ENCODE measurements at regions not wholly inside any gene's neighbourhood (a gene's known extent, or its start where the extent isn't known, plus 50 kb on each side); places are given as distances from the start of the nearest gene placed in this dataset.
"Not testable (repeated sequence)": the region's sequence is repeated elsewhere in the genome, so short reads cannot be mapped to it uniquely, and the experiment has no call there.

DNA sequence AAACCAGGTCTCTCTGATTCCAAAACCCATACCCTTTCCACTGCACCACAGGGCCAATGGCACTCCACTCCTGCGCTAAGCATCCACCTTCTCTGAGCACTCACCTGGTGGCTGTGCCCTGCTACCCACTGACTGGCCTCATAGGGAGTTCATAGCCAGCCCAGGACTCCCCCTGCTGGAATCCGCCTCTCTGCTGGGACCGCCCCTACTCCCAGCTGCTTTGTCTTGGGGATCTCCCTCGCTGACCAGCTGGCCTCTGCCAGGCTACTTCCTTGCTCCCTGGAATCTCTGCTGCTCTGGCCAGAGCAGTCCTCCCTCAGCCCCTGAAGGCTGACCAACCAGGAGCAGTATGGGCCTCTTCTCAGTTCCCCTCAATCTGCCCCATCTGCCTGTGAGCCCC lies 129.7 kb downstream of the FAXC start:
- DNase-seq: no peak

DNA sequence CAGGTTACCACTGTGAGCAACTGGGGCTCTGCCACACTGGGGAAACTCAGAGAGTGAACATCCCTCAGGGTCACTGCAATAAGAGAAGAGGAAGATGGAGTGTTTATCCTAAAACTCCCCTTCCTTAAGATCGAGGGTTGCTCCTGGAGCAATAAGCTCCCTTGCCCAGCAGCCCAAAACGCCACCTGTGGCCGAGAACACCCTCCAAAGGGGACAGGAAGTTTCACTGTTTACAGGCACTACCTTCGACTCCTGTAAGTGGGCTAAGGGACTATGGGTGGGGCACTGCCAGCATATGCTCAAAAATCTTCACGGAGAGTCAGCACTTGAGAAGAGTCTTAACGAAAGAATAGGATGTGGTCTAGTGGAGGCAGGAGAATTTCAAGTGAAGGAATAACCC lies 132.5 kb downstream of the FAXC start:
- no peak for DNase-seq

DNA sequence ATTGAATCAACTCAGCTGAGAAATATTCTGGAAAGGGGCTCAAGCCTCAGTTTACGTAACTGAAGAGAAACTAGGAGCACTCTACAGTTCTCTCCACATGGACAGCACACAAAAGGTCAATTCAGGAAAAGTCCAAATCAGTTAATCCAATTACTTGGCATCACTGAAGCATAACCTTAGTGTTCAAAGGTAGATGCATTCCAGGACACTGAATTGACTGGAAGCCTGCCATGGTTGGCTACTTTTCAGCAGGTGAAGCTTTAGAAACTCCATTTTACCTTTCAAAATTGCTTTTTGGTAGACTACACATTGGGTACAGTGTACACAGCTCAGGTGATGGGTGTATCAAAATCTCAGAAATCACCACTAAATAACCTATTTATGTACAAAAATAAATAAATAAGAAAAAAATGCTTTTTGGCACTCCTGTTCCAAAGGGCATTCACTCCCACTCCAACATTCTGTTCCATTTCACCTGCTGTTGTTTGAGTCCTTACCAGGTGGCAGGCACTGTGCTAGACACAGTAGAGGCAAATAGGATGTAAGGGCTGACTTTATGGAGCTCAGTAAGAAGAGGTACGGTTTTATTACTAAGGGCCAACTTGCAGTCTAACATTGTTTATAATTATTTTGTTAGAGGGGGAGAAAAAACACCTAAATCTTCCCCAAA lies 153.4 kb downstream of the FAXC start:
- no peak for DNase-seq

DNA sequence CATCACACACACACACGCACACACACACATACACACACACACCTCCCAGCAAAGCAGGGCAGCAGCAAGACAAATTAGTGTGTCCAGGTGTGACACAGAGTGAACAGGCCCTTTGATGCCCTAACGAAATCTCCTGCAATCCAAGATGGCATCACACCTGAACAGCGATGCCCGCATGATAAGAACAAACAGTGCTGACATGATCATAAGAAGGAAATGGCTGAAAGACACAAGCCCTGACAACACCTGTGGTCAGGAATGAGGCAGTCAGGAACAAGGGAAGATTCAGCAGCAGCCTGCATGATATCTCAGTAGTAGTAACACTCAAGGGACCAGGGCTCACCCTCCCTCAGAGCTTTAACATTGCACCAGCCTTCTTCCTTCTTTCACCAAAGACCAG lies 156.9 kb downstream of the FAXC start:
- no peak for DNase-seq

DNA sequence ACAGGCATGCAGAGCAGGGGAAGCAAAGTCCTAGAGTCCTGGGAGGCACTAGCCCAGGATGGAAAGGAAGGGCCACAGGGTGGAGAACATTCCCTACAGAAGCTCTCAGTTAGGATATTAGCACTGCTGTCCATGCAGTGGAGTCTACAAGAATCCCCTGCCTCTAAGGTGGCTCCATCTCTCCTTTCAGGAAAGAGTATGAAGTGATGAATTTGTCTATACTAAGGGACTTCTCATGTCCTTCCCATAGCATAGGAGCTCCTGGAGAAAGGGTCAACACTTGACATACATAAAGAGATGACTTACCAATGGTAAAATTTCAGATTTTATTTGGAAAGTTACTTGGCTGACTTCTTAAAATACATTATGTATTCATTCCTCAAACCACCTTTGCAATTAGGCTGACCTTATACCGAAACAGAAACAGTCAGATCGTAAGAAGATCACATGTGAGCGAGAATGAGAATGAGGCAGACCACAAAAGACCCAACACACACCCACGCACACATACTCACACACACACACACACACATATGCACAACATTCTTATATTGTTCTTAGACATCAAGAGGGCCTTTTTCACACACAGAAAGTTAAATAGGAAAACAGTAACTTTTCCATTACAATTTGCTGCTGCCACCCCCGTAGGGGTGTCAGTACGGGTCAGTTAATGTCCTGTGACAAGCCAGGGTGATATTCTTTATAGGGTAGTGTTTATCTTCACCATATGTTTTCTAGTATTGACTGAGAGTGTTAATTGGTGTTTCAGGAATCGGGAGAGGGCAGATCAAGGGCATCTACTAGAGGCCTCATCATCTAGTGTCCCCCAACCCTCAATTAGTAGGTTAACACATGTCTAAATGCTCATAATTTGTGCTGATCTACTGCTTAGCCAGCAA lies 159.4 kb downstream of the FAXC start:
- no peak for DNase-seq

DNA sequence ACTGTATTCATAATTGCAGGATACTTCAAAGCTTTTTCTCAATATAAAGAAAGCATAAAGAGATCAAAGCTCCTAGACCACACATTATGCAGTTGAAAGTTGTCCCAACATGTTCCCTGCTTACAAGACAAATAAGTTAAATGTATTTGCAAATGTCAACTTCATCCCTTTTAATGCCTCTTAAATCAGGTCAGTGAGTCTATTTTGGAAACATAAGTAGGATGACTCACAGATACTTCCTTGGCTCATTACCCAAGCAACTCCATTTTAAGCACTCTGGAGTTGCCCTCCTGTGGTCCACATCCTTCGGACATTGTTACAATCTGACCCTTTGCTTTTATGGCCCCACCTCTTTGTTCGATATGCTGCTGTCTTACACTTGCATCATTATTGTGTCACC lies 162.0 kb downstream of the FAXC start:
- no peak for DNase-seq

DNA sequence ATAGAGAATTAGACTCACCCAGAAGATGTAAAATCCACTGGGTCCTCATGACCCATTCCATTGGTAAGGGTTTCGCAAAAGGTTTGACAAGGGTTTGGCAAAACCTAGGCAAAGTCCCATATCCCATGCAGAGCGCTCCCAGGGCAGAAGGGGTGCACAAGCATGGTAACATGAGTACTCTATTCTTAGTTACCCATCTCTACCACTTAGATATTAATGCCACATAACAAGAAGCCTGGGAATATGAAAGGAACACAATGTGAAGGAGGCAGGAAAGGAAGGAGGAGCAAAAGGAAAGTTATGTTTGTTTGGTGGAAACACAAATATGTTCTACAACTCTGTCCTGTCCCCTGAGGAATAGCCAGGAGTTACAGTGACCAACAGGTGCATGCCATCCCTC lies 163.1 kb downstream of the FAXC start:
- no peak for DNase-seq

DNA sequence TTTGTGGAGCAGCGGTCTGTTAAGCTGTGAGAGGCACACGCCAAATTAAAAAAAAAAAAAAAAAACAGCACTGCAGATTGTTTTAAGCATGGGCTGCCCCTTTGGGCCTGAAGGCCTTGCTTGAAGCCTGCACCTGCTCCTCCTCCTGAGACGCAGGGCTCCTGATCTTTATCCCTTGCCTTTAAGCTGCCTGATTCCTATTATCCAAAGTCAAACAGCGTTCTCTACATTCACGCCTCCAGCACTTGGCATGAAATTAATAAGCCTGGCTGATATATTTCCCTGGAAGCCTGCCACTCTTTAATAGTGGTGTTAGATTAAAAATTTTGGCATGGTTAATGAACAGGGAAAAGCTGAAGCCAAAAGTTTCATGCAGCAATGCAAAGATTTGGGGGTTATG lies 163.9 kb downstream of the FAXC start:
- DNase-seq: no peak

DNA sequence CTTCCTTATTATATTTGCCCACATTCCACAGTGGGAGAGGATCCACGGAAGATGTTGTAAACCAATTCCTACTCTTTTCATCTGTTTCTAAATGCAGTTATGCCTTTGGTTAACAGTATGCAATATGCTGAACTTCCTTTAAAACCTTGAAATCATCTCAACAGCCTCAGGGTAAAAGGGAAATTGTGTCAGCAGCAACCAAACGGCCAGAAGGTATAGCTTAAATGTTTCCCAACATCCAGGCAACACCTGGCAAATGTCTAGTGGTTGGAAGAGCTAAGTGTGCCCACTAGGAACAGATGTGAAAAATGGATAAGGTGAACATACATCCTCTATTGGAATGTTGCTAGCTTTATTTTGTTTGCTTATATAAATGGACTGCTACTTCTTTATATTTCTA lies 164.8 kb downstream of the FAXC start:
- no peak for DNase-seq

DNA sequence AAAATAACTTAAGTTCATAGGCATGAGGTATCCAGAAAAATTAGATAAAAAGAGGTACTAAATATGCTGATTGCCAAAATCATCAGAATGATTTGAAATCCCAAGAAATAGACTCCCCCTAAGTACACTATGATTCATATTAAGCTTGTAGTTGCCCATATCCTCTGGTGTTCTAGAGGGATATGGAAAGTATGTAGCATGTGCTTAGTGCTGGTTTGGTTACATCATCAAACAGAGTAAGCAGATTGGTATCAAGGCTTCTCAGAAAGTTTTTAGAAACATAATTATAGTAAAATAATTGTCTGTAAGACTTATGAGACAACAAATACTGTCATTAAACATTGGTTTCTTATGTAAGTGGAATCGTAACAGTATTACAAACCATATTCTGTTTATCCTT lies 166.4 kb downstream of the FAXC start:
- no peak for DNase-seq

DNA sequence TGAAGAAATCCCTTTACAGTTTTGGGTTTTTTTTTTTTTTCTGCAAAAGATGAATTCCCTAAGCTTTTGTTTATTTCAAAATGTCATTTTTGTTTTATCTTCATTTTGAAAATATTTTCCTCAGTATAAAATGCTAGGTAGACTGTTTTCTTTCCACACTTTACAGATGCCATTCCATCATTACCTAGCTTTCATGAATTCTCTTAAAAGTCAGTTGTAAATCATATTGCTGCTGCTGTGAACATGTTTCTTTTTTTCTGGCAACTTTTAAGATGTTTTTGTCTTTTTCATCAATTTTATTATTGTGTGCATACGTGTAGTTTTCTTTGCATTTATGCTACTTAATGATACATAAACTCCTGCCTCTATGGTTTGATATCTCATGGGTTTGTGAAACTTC lies 168.3 kb downstream of the FAXC start:
- no peak for DNase-seq

DNA sequence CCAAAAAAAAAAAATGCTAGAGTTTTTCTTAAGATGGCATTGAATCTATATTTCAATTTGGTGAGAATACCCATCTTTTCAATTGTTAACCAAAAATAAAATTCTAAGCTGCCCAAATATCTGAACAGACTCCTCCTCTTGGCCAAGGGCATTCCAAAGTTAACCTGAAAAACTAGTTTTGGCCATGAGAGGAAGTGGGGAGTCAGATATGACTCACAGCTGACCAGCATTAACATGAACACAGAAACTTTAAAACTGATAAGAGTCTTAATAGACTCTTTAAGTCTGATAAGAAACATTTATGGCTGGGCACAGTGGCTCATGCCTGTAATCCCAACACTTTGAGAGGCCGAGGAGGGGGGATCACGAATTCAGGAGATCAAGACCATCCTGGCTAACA lies 171.3 kb downstream of the FAXC start:
- DNase-seq: no peak

DNA sequence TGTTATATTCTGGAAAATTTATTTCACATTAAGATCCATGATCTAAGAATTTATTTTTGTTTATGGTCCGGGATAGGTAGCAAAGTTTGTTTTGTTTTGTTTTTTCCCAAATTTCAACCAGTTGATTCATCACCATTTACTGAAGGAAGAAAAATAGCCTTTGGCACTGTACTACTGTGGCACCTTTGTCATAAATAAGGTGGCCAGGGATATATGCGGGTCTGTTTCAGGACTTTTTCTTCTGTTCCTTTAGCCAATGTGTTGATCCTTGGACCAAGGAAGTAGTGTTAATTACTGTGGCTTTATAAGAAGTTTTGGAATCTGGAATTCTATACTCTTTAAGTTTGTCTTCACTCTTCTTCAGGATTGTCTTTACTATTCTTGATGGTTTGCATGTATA lies 171.7 kb downstream of the FAXC start:
- DNase-seq: no peak

DNA sequence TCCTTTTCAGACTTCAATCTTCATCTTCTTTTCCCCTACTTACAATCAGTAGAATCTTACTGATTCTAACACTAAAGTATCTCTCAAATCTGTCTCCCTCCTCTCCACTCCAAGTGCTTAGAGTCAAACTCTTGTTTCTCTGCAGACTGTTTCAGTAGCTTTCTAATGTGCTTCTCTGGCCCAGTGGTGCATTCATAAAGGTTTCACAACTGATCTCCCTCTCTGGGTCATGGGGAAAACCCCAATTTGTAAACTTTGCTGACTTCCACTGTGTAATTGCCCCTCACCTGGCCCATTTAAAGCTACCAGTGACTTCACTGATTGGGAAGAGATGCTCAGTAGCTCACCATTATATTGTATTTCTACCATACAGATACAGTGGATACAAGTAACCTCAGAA lies 183.6 kb downstream of the FAXC start:
- no peak for DNase-seq

DNA sequence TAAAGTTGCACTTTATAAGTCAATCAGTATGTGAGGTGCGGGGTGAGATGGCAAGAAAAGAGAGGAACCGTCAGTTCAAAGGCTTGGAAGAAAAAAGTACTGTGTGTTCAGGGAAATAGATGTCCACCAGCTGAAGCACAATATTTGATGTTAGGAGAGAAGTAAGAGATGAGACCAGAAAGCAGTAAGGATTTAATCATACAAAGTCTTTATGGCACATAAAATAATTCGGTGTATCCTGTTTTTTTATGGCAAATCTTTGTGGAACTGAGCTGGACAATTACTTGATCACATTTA lies 197.2 kb downstream of the FAXC start:
- no peak for DNase-seq

DNA sequence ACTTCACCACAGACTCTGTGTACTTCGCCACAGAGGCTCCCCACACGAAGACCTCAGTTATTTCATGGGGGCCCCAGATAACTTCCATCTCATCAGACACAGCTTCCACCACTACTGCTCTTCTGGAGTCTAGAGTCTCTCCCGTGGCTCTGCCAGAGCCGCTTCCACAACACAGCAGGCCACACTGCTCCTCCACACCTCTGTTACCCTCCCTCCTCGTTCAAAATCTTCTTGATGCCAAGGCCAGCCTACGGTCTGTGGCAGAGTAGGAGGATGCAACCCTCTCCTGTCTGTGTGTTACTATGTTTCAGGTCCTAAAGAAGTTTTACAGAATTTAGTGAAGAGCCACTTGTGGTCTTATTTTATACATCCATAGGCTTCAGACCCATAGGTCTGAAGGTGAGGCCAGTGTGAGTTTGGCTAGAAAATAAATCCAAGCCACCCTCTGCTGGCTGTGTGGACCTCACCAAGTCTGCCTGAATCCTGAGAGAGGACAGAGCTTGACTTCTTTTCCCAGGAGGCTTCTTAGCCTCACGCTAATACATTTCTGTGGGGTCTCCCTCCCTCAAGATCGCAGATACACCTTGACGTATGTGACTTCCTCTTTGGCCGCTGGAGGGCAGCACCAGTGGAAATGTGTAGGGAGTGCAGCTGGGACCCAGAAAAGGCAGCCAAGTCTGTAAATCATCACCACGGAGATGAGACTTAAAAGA lies 197.7 kb downstream of the FAXC start:
- DNase-seq: peak in 1 of 2 donors; percentile 3

DNA sequence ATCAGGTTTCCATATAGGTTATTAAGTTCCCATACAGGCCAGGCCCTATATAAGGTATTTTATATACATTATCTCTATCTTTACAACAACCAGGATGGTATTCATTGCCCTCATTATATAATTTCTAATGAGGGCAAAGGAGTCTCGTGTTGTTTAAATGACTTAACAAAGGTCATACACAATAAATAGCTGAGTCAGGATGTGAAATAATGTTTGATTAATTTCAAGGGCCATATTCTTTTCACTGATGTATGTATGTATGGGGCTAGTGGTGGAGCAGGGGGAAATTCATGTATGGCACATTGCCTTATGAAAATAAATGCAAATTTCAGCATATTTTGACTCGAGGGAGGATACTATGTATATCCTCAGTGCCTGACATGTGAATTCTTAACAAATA lies 200.7 kb downstream of the FAXC start:
- no peak for DNase-seq

DNA sequence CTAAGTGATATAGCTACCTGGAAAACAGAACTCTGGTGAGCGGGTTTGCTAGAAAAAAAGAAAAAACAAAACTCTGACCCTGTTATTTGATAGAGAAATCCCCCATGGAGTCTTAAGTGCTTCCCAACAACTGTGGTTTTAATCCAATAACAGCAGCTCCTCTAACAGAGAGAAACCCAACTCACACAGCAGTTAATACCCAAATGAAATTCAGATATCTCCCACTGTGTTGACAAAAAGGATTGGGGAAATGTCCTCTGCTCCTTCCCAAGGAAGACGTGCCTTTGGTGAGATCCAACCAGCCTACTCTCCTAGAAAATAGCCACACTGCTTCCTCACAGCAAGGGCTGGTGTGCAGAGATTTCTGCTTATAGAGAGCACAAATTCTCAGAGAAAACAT lies 200.4 kb upstream of the FBXL4 start:
- DNase-seq: no peak

DNA sequence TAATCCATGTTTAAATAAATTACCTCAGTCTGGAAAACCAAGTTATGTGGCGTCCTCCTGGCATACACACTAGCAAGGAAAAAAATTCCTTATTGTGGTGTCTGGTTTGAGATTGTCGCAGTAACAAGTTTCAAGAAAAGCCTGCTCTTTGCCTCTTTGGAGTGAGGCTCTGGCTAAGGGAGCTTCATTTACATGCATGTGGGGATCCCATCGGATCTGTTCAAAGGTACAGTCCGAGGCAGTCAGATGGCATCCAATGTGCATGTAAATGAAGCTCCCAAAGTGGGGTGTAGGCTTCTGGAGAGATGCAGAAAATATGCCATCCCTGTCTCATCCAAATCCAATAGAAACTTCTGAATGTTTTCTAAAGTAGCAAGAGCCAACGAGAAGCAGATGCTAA lies 199.5 kb upstream of the FBXL4 start:
- DNase-seq: no peak

DNA sequence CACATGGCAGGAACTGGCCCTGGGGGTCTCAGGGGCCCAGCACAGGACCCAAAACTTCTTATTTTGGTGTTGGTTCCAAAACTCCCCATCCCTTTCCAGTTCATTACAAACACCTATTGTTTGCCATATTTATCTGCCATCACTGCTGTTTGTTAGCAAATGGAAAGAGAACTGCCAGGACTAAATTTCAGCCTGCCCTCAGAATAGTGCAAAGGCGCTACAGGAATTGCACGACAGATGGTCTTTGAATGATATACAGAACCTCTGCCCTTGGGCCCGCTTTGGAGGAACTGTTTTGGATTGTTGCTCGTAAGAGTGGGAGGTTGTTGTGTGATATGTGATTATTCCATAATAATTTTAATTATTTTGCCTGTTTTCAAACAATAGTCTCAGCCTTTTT lies 199.0 kb upstream of the FBXL4 start:
- DNase-seq: no peak

DNA sequence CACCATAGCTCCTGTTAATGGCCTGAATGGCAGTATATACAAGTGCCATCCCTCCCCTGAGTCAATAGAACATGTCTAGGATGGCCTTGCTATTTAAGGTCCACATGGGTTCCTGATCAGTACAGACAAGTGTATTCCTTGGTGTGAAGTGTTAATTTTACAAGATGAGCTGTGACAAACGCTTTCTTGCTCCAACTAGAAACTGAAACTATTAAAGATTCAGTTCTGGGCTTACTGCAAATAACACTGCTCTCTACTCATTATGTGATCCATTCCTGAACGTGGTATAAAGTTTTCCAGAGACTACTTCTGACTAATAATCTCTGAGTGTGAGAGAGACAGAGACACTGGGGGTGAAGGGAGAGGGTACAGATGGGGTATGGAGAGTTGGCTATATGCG lies 198.0 kb upstream of the FBXL4 start:
- no peak for DNase-seq

DNA sequence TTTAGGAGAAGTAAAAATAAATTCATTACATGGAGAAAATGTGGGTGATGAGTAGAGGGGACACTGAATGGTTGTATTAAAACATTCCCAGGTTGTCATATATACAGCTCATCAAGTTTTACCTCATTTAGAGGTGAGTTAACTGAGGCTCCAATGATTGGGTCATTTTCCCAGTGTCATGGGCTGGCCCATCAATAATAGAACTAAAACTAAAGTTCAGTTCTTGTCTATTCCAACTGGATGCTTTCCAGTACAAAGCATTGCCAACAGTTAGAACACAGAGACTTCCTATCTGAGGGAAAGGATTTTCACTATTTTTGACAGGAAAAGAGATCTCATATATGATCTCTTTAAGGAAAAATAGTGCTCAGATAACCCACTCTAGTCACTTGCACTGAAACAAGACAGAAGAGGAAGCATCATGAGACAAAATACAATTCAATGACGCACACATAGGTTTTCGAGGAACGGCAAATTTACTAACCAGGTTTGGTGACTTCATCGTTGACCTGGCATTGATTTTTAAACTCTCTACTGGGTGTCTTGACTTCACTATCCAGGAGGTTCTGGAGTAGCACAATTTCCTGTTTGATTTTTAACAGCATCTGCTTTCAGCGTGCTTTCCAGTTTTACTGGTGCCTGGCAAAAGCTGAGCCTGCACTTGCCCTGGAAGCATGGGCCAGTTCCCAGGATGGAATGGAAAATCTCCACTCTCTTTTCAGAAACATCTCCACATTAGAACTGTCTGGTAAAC lies 195.5 kb upstream of the FBXL4 start:
- no peak for DNase-seq

DNA sequence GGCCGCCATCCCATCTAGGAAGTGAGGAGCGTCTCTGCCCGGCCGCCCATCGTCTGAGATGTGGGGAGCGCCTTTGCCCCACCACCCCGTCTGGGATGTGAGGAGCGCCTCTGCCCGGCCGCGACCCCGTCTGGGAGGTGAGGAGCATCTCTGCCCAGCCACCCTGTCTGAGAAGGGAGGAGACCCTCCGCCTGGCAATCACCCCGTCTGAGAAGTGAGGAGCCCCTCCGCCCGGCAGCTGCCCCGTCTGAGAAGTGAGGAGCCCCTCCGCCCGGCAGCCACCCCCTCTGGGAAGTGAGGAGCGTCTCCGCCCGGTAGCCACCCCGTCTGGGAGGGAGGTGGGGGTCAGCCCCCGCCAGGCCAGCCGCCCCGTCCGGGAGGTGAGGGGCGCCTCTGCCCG lies 194.2 kb upstream of the FBXL4 start:
- DNase-seq: not testable (repeated sequence)

DNA sequence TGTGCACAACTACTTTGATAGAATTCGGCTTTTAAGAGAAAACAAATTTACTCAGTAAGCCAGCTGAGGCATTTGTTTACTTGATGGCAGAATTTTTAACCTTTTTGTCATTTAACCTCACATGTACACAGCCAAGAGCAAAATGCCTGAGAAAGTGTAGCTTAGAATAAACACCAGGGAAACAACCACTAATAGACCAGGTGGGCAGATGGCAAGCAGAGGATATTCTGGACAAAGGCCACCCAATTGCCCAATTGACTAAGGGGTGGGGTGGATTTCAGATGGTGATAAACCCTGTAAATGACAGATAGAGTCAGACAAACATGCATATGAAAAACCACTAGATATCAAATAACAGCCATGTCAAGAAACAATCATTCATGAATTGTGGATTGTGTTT lies 190.7 kb upstream of the FBXL4 start:
- DNase-seq: no peak

All from CD4-positive, alpha-beta T cell treated with Interleukin-4 for 1 hour (primary cell).